A549 (cell line): ENCODE measurements at regions not wholly inside any gene's neighbourhood (a gene's known extent, or its start where the extent isn't known, plus 50 kb on each side); places are given as distances from the start of the nearest gene placed in this dataset.

ENCODE experiments used
- ATAC-seq, 2 experiments: fragments of 200-7000 bp in 1 of 2; fragments of >200 bp in 1 of 2; cut with Nextera tagmentation in 1 of 2; cut with Tn5 transposase in 1 of 2; 3 replicates each; pipeline versions ENCODE4 v1.8.0 to v1.9.1; 2018 to 2020; ENCODE audit warnings: mild to moderate bottlenecking in 1 of 2, moderate library complexity in 1 of 2
- CTCF ChIA-PET: fragments of 300-600 bp; sonication (Branson Sonifier 250); formaldehyde crosslinking; extraction: SDS; loops from one replicate; lab custom pipeline; 2021; ENCODE audit warnings: antibody characterized with exemption, inconsistent platforms; lab: Yijun Ruan, JAX
- POLR2A ChIA-PET: fragments of 350-600 bp; formaldehyde crosslinking; extraction: SDS; loops from one replicate; lab custom pipeline; 2021; ENCODE audit warnings: antibody characterized with exemption, inconsistent platforms; lab: Yijun Ruan, JAX
- DNase-seq, 2 experiments: peaks; one replicate each; pipeline versions ENCODE4 v3.0.0 to v3.0.0-alpha.2; 2011 to 2016; ENCODE audit warnings: low read depth in 1 of 2, low spot score in 1 of 2
- FAIRE-seq: peaks from 2 replicates; lab custom pipeline; 2011; peaks lifted over from hg19 to GRCh38; lab: Jason Lieb, UNC
- H3K27ac ChIP-seq, 2 experiments: fragments of >200 bp; sonication (Bioruptor Twin); formaldehyde crosslinking; 3 replicates each; pipeline ENCODE4 v1.5.1; 2016 to 2017
- H3K4me1 ChIP-seq: fragments of >200 bp; sonication (Bioruptor Twin); formaldehyde crosslinking; 3 replicates; pipeline ENCODE4 v1.6.1; 2016
- H3K4me2 ChIP-seq: fragments of >200 bp; sonication (Bioruptor Twin); formaldehyde crosslinking; 3 replicates; pipeline ENCODE4 v1.6.1; 2016
- H3K4me3 ChIP-seq: fragments of >200 bp; sonication (Bioruptor Twin); formaldehyde crosslinking; 3 replicates; pipeline ENCODE4 v1.5.1; 2016
- H3K9me3 ChIP-seq: fragments of >200 bp; sonication (Bioruptor Twin); formaldehyde crosslinking; 3 replicates; pipeline ENCODE4 v1.6.1; 2016
- ATOH8 ChIP-seq: fragments of 250-450 bp; sonication (Bioruptor Pico); IDR thresholded peaks from 2 replicates; pipeline ENCODE4 v1.5.0; 2020; ENCODE audit warnings: low read depth, mild to moderate bottlenecking, moderate library complexity
- BCL3 ChIP-seq: fragments of >200 bp; sonication (Bioruptor Twin); formaldehyde crosslinking; IDR thresholded peaks from 3 replicates; pipeline ENCODE4 v1.6.1; 2016
- BHLHE40 ChIP-seq: IDR thresholded peaks from 2 replicates; pipeline ENCODE4 v1.6.1; 2012; ENCODE audit warnings: low read depth, low read length, inconsistent platforms
- EHMT2 ChIP-seq: fragments of 200-600 bp; sonication (generic); IDR thresholded peaks from 2 replicates; pipeline ENCODE4 v1.6.1; 2016; ENCODE audit warnings: antibody characterized with exemption, low read depth, mild to moderate bottlenecking, moderate library complexity
- ELK1 ChIP-seq: fragments of 150-350 bp; IDR thresholded peaks from 2 replicates; pipeline ENCODE4 v1.6.1; 2014; ENCODE audit warnings: low read depth, mild to moderate bottlenecking, low read length
- FOSB ChIP-seq: fragments of 250-450 bp; sonication (Bioruptor Pico); IDR thresholded peaks from 2 replicates; pipeline ENCODE4 v1.5.0; 2020; ENCODE audit warnings: mild to moderate bottlenecking, moderate library complexity
- HDAC2 ChIP-seq: fragments of 200-600 bp; sonication (generic); IDR thresholded peaks from 2 replicates; pipeline ENCODE4 v1.6.1; 2016
- HOXB5 ChIP-seq: fragments of 250-450 bp; sonication (Bioruptor Pico); IDR thresholded peaks from 2 replicates; pipeline ENCODE4 v1.5.0; 2020; ENCODE audit warnings: mild to moderate bottlenecking, moderate library complexity
- MAZ ChIP-seq: fragments of 150-350 bp; IDR thresholded peaks from 2 replicates; pipeline ENCODE4 v1.6.1; 2014; ENCODE audit warnings: antibody characterized with exemption, low read depth, low read length, borderline replicate concordance
- NFE2L2 ChIP-seq: fragments of 150-350 bp; conservative IDR thresholded peaks from 2 replicates; pipeline ENCODE4 v1.6.1; 2014; ENCODE audit warnings: low read length
- NPAS2 ChIP-seq: fragments of 250-450 bp; sonication (Bioruptor Pico); IDR thresholded peaks from 2 replicates; pipeline ENCODE4 v1.8.0; 2022; ENCODE audit warnings: mild to moderate bottlenecking, moderate library complexity, borderline replicate concordance
- PBX3 ChIP-seq: IDR thresholded peaks from 2 replicates; pipeline ENCODE4 v1.6.1; 2012
- POLR2A ChIP-seq: IDR thresholded peaks from 2 replicates; pipeline ENCODE4 v1.6.1; 2012; ENCODE audit warnings: mild to moderate bottlenecking, low read length
- RARB ChIP-seq: fragments of 250-450 bp; sonication (Bioruptor Pico); IDR thresholded peaks from 2 replicates; pipeline ENCODE4 v1.8.0; 2021; ENCODE audit warnings: mild to moderate bottlenecking, moderate library complexity
- RCOR1 ChIP-seq: fragments of 150-350 bp; IDR thresholded peaks from 2 replicates; pipeline ENCODE4 v1.6.1; 2014; ENCODE audit warnings: antibody characterized with exemption, low read length, low read depth
- REST ChIP-seq: fragments of 200-600 bp; sonication (generic); IDR thresholded peaks from 2 replicates; pipeline ENCODE4 v1.6.1; 2016; ENCODE audit warnings: antibody characterized with exemption, mild to moderate bottlenecking, moderate library complexity
- RNF2 ChIP-seq: fragments of 200-600 bp; sonication (generic); IDR thresholded peaks from 2 replicates; pipeline ENCODE4 v1.6.1; 2016; ENCODE audit warnings: low read depth, mild to moderate bottlenecking, antibody characterized with exemption, moderate library complexity, borderline replicate concordance
- SREBF2 ChIP-seq: fragments of 450-650 bp; IDR thresholded peaks from 2 replicates; pipeline ENCODE4 v1.6.1; 2014; ENCODE audit warnings: mild to moderate bottlenecking, moderate library complexity
- TFCP2L1 ChIP-seq: fragments of 250-450 bp; sonication (Bioruptor Pico); IDR thresholded peaks from 2 replicates; pipeline ENCODE4 v1.5.0; 2021; ENCODE audit warnings: mild to moderate bottlenecking
- USF2 ChIP-seq: fragments of 450-650 bp; IDR thresholded peaks from 2 replicates; pipeline ENCODE4 v1.6.1; 2014; ENCODE audit warnings: antibody characterized with exemption
- ZC3H11A ChIP-seq: fragments of 450-650 bp; IDR thresholded peaks from 2 replicates; pipeline ENCODE4 v1.6.1; 2014; ENCODE audit warnings: antibody characterized with exemption, mild to moderate bottlenecking
- WGBS: methylation state at CpG from one replicate; pipeline ENCODE4 v1.1.6; 2017; ENCODE audit errors: missing lambda C conversion rate; 5-methylcytosine and 5-hydroxymethylcytosine counted together

GRCh38 chr12:69036999-69037398, 104.0 kb upstream of the CPM start:
- H3K9me3 ChIP-seq: no peaks in the 10 kb centered on the region
- no peaks in the 10 kb centered on the region for H3K4me1 ChIP-seq
- DNase-seq: no peak
- ChIA-PET CTCF (interaction anchor here (1.6 kb wide), 1 partner anchor 8 kb away, joined by 4 read pairs; no protein-coding TSS in a partner anchor), POLR2A (no interaction called here)
- WGBS: 60% methylated on average over 4 of the region's 4 CpGs
- H3K4me2 ChIP-seq: no peak overlapping the region
- no peak for ATAC-seq
- no peak for FAIRE-seq
- H3K27ac ChIP-seq: no peak overlapping the region
- TF ChIP-seq NFE2L2 (no peak), USF2 (no peak), REST (no peak), ELK1 (no peak), RARB (CRISPR knock-in tag) (no peak), RCOR1 (no peak), SREBF2 (no peak), ZC3H11A (no peak), BHLHE40 (no peak), FOSB (CRISPR knock-in tag) (no peak), RNF2 (no peak), ATOH8 (no peak), MAZ (no peak), POLR2A (no peak), PBX3 (no peak), NPAS2 (CRISPR knock-in tag) (no peak), EHMT2 (no peak)
- no peak overlapping the region for H3K4me3 ChIP-seq

- CTCF ChIA-PET: interaction anchor here (1.5 kb wide), 1 partner anchor 30 kb away, joined by 6 read pairs; no protein-coding TSS in a partner anchor
- no peaks in the 10 kb centered on the region for H3K9me3 ChIP-seq
- no peak overlapping the region for H3K27ac ChIP-seq
- POLR2A ChIA-PET: no interaction called here
- DNase-seq: no peak
- no peak overlapping the region for H3K4me3 ChIP-seq
- no peak for ATAC-seq
- 70% methylated on average over 2 of the region's 2 CpGs for WGBS
- no peak for TF ChIP-seq TFCP2L1
- no peak for TF ChIP-seq HOXB5
- no peak for TF ChIP-seq BCL3
- no peak for TF ChIP-seq HDAC2
- no peaks in the 10 kb centered on the region for H3K4me1 ChIP-seq
- no peak for FAIRE-seq
- H3K4me2 ChIP-seq: no peak overlapping the region
Measured at GRCh38 chr12:69039911-69040310, 106.9 kb upstream of the CPM start.
